ENCODE measurements at regions not wholly inside any gene's neighbourhood (a gene's known extent, or its start where the extent isn't known, plus 50 kb on each side); places are given as distances from the start of the nearest gene placed in this dataset.

GRCh38 chr10:44821290-44821689 lies 89.8 kb upstream of the TMEM72 start:
- DNase-seq (ENCODE audit: low spot score) = no peak
- no peak for TF ChIP-seq CTCF (IDR thresholded peaks at IDR 0.05; ENCODE audit: unreplicated experiment)
- Mint-ChIP-seq H3K4me1 (ENCODE audit: unreplicated experiment) (peaks cover 6% of the 10 kb centered on the region), H3K36me3 (ENCODE audit: low read depth, unreplicated experiment) (no peaks in the 10 kb centered on the region), H3K4me3 (ENCODE audit: unreplicated experiment) (no peak overlapping the region), H3K27me3 (ENCODE audit: unreplicated experiment) (no peaks in the 10 kb centered on the region), H3K9me3 (ENCODE audit: unreplicated experiment) (no peaks in the 10 kb centered on the region), H3K27ac (ENCODE audit: unreplicated experiment) (no peak overlapping the region)

GRCh38 chr10:44822349-44822748 lies 88.8 kb upstream of the TMEM72 start:
- no peaks in the 10 kb centered on the region for H3K36me3 Mint-ChIP-seq (ENCODE audit: low read depth, unreplicated experiment)
- no peak for DNase-seq (ENCODE audit: low spot score)
- H3K4me1 Mint-ChIP-seq (ENCODE audit: unreplicated experiment) = peaks cover 6% of the 10 kb centered on the region
- no peak for TF ChIP-seq CTCF (IDR thresholded peaks at IDR 0.05; ENCODE audit: unreplicated experiment)
- no peak overlapping the region for H3K4me3 Mint-ChIP-seq (ENCODE audit: unreplicated experiment)
- H3K9me3 Mint-ChIP-seq (ENCODE audit: unreplicated experiment) = no peaks in the 10 kb centered on the region
- H3K27ac Mint-ChIP-seq (ENCODE audit: unreplicated experiment) = no peak overlapping the region
- H3K27me3 Mint-ChIP-seq (ENCODE audit: unreplicated experiment) = no peaks in the 10 kb centered on the region

DNA sequence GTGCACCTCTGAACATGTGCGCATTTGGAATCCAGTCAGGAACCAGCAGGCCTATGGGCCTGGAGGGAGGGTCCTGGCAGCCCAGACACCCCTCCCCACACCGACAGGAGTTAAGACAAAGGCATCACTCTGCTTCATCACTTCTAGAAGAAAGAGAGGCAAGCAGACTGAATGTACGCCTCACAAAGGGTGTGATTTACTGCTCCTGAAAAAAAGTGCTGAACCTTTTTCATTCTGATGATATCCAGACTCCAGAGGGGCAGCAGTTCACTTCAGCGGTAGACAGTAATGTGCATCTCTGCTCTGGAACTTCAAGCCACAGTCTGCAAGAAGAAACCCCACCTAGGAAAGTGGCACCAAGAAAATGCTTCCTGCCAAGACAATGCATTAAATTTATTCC lies 88.2 kb upstream of the TMEM72 start:
- Mint-ChIP-seq H3K9me3 (ENCODE audit: unreplicated experiment) (no peaks in the 10 kb centered on the region), H3K27me3 (ENCODE audit: unreplicated experiment) (no peaks in the 10 kb centered on the region), H3K27ac (ENCODE audit: unreplicated experiment) (no peak overlapping the region), H3K36me3 (ENCODE audit: low read depth, unreplicated experiment) (no peaks in the 10 kb centered on the region), H3K4me1 (ENCODE audit: unreplicated experiment) (peaks cover 6% of the 10 kb centered on the region), H3K4me3 (ENCODE audit: unreplicated experiment) (no peak overlapping the region)
- TF ChIP-seq CTCF (IDR thresholded peaks at IDR 0.05; ENCODE audit: unreplicated experiment) = no peak
- DNase-seq (ENCODE audit: low spot score) = no peak

- no peak overlapping the region for H3K4me3 Mint-ChIP-seq (ENCODE audit: unreplicated experiment)
- no peaks in the 10 kb centered on the region for H3K36me3 Mint-ChIP-seq (ENCODE audit: low read depth, unreplicated experiment)
- no peaks in the 10 kb centered on the region for H3K27me3 Mint-ChIP-seq (ENCODE audit: unreplicated experiment)
- peaks cover 6% of the 10 kb centered on the region for H3K4me1 Mint-ChIP-seq (ENCODE audit: unreplicated experiment)
- TF ChIP-seq CTCF (IDR thresholded peaks at IDR 0.05; ENCODE audit: unreplicated experiment) = no peak
- no peak for DNase-seq (ENCODE audit: low spot score)
- no peak overlapping the region for H3K27ac Mint-ChIP-seq (ENCODE audit: unreplicated experiment)
- H3K9me3 Mint-ChIP-seq (ENCODE audit: unreplicated experiment) = no peaks in the 10 kb centered on the region
Observed at GRCh38 chr10:44824607-44825006, 86.5 kb upstream of the TMEM72 start.

DNA sequence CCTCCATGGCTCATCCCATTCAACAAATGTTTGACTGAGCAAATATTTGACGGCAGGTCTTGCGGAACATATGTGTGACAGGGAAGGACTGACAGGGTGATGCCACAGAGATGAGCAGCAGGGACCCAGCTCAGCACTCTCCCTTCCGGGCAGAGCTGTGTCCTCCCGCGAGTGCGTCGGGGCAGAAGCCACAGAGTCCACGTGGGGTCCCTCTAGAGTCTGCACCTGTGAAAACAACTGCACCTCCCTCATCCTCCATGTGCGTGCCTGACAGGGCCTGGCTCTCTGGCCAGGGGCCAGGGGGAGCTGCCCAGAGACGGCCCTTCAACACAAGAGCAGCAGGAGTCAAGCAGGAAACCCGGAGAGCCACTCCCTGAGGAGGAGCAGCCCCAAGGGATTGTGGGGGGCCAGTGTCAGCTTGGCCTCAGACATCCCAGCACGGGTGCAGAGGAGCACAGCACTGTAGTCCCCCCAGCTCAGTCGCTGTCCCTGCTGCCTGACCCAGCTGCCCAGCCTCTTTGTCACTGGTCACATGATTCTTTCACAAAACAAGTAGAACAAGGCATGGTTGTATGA lies 83.6 kb upstream of the TMEM72 start:
- Mint-ChIP-seq H3K27ac (ENCODE audit: unreplicated experiment) (no peak overlapping the region), H3K9me3 (ENCODE audit: unreplicated experiment) (no peaks in the 10 kb centered on the region), H3K4me3 (ENCODE audit: unreplicated experiment) (no peak overlapping the region), H3K36me3 (ENCODE audit: low read depth, unreplicated experiment) (no peaks in the 10 kb centered on the region), H3K27me3 (ENCODE audit: unreplicated experiment) (no peaks in the 10 kb centered on the region), H3K4me1 (ENCODE audit: unreplicated experiment) (peaks cover 6% of the 10 kb centered on the region)
- no peak for DNase-seq (ENCODE audit: low spot score)
- TF ChIP-seq CTCF (IDR thresholded peaks at IDR 0.05; ENCODE audit: unreplicated experiment) = no peak
